HepG2 (cell line): ENCODE measurements at regions not wholly inside any gene's neighbourhood (a gene's known extent, or its start where the extent isn't known, plus 50 kb on each side); places are given as distances from the start of the nearest gene placed in this dataset.

Experiments
- NFE2L2 ChIP-seq: fragments of 150-350 bp; IDR thresholded peaks from 2 replicates; pipeline ENCODE4 v1.6.1; 2014; ENCODE audit warnings: low read length
- POLR2A ChIP-seq, 2 experiments: IDR thresholded peaks; 2 replicates each; pipeline ENCODE4 v1.6.1; 2011; ENCODE audit warnings: low read depth in 2 of 2, low read length in 2 of 2, mild to moderate bottlenecking in 1 of 2, moderate library complexity in 1 of 2; ENCODE audit not compliant: insufficient read depth in 1 of 2
- SMARCC2 ChIP-seq: fragments of 450-650 bp; IDR thresholded peaks from 2 replicates; pipeline ENCODE4 v1.6.1; 2017; ENCODE audit warnings: antibody characterized with exemption, mild to moderate bottlenecking
- ZNF484 ChIP-seq: sonication (generic); formaldehyde crosslinking; IDR thresholded peaks from 2 replicates; pipeline ENCODE4 v1.5.1; 2020; ENCODE audit warnings: mild to moderate bottlenecking, low read depth, missing genetic modification reagents, borderline replicate concordance
- TF ChIP-seq, protein P1 (sequence below): sonication (generic); formaldehyde crosslinking; IDR thresholded peaks from 2 replicates; pipeline ENCODE4 v1.5.0; 2020; ENCODE audit warnings: missing genetic modification reagents

GRCh38 chr7:46707973-46708372 lies 786.9 kb upstream of the IGFBP3 start:
- TF ChIP-seq, protein P1, sequence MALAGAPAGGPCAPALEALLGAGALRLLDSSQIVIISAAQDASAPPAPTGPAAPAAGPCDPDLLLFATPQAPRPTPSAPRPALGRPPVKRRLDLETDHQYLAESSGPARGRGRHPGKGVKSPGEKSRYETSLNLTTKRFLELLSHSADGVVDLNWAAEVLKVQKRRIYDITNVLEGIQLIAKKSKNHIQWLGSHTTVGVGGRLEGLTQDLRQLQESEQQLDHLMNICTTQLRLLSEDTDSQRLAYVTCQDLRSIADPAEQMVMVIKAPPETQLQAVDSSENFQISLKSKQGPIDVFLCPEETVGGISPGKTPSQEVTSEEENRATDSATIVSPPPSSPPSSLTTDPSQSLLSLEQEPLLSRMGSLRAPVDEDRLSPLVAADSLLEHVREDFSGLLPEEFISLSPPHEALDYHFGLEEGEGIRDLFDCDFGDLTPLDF = no peak
- TF ChIP-seq SMARCC2 (no peak), ZNF484 (CRISPR knock-in tag) (no peak), NFE2L2 (no peak), POLR2A (IDR thresholded peaks at IDR 0.05; ENCODE audit: insufficient read depth in 1 of 2, low read depth in 2 of 2, low read length in 2 of 2) (no peak)
